NOMO-1 (cell line): ENCODE measurements at regions not wholly inside any gene's neighbourhood (a gene's known extent, or its start where the extent isn't known, plus 50 kb on each side); places are given as distances from the start of the nearest gene placed in this dataset.
"Not testable (repeated sequence)": the region's sequence is repeated elsewhere in the genome, so short reads cannot be mapped to it uniquely, and the experiment has no call there.

Source experiments
- DNase-seq, 2 experiments: peaks; one replicate each; lab custom pipeline; 2025; ENCODE audit not compliant: unreplicated experiment in 2 of 2; lab: John Stamatoyannopoulos, UW

GRCh38 chr5:12934722-12935121, 1009.8 kb downstream of the DNAH5 start:
- no peak for DNase-seq

- no peak for DNase-seq
Measured at GRCh38 chr5:12920527-12920926, 1016.3 kb upstream of the CTNND2 start.

- no peak for DNase-seq
Measured at GRCh38 chr5:12911156-12911555, 1006.9 kb upstream of the CTNND2 start.

- no peak for DNase-seq
Measured at GRCh38 chr5:12910641-12911040, 1006.4 kb upstream of the CTNND2 start.

GRCh38 chr5:12902611-12903010, 998.4 kb upstream of the CTNND2 start:
- no peak for DNase-seq

- no peak for DNase-seq
Measured at GRCh38 chr5:12901696-12902095, 997.5 kb upstream of the CTNND2 start.

- no peak for DNase-seq
Measured at GRCh38 chr5:12896086-12896485, 991.8 kb upstream of the CTNND2 start.

- DNase-seq, result no peak
Measured at GRCh38 chr5:12885018-12885417, 980.8 kb upstream of the CTNND2 start.

- DNase-seq, result no peak
Measured at GRCh38 chr5:12883395-12883794, 979.1 kb upstream of the CTNND2 start.

- DNase-seq, result no peak
Measured at GRCh38 chr5:12876541-12877298, 972.5 kb upstream of the CTNND2 start.

GRCh38 chr5:12870872-12871539, 966.8 kb upstream of the CTNND2 start:
- no peak for DNase-seq

GRCh38 chr5:12865529-12865928, 961.3 kb upstream of the CTNND2 start:
- no peak for DNase-seq

GRCh38 chr5:12861886-12862654, 957.8 kb upstream of the CTNND2 start:
- DNase-seq, result no peak

GRCh38 chr5:12856105-12856504, 951.9 kb upstream of the CTNND2 start:
- not testable (repeated sequence) for DNase-seq

GRCh38 chr5:12854386-12854785, 950.1 kb upstream of the CTNND2 start:
- DNase-seq, result no peak

GRCh38 chr5:12851761-12852160, 947.5 kb upstream of the CTNND2 start:
- no peak for DNase-seq

- DNase-seq, result no peak
Measured at GRCh38 chr5:12848709-12849108, 944.5 kb upstream of the CTNND2 start.

- DNase-seq, result no peak
Measured at GRCh38 chr5:12845549-12846159, 941.4 kb upstream of the CTNND2 start.

GRCh38 chr5:12840972-12841371, 936.7 kb upstream of the CTNND2 start:
- no peak for DNase-seq

GRCh38 chr5:12837592-12837991, 933.3 kb upstream of the CTNND2 start:
- no peak for DNase-seq

GRCh38 chr5:12825163-12825562, 920.9 kb upstream of the CTNND2 start:
- no peak for DNase-seq
